Ascending aorta (tissue), 2 donors: ENCODE measurements at regions not wholly inside any gene's neighbourhood (a gene's known extent, or its start where the extent isn't known, plus 50 kb on each side); places are given as distances from the start of the nearest gene placed in this dataset.

ENCODE experiments used
- DNase-seq, 2 donors: peaks; one replicate each; pipeline ENCODE4 v3.0.0-alpha.2; 2019; ENCODE audit warnings: low spot score in 2 of 2
- H3K27ac ChIP-seq, 2 donors: fragments of 200-600 bp; sonication (generic); one replicate each; pipeline ENCODE4 v1.5.1; 2016 to 2017; ENCODE audit warnings: mild to moderate bottlenecking in 1 of 2
- H3K27me3 ChIP-seq: fragments of 200-600 bp; sonication (generic); one replicate; pipeline ENCODE4 v1.5.1; 2017
- H3K36me3 ChIP-seq, 2 donors: fragments of 200-600 bp; sonication (generic); one replicate each; pipeline ENCODE4 v1.5.1; 2016
- H3K4me1 ChIP-seq, 2 donors: fragments of 200-600 bp; sonication (generic); one replicate each; pipeline ENCODE4 v1.5.1; 2016 to 2017; ENCODE audit warnings: mild to moderate bottlenecking in 1 of 2
- H3K4me3 ChIP-seq, 2 donors: fragments of 200-600 bp; sonication (generic); one replicate each; pipeline ENCODE4 v1.5.1; 2016 to 2017; ENCODE audit warnings: mild to moderate bottlenecking in 1 of 2
- H3K9me3 ChIP-seq, 2 donors: fragments of 200-600 bp; sonication (generic); one replicate each; pipeline ENCODE4 v1.5.1; 2016
- CTCF ChIP-seq, 3 experiments: fragments of 200-600 bp in 2 of 3; fragments of 450-650 bp in 1 of 3; sonication (generic) in 2 of 3; IDR thresholded peaks; one replicate each; pipeline ENCODE4 v1.5.1; 2016 to 2019; ENCODE audit warnings: antibody characterized with exemption in 3 of 3, mild to moderate bottlenecking in 1 of 3, moderate library complexity in 1 of 3
- intact Hi-C: fragments of 100-400 bp; cut with DNase I; formaldehyde crosslinking; loops from one replicate; pipeline ENCODE4 v1.15.1; 2023

GRCh38 chr11:114982141-114982540 is 303.8 kb downstream of the NXPE2 start:
- no peaks in the 10 kb centered on the region for H3K4me1 ChIP-seq
- no peak for TF ChIP-seq CTCF (IDR thresholded peaks at IDR 0.05)
- no peak overlapping the region for H3K27ac ChIP-seq
- H3K27me3 ChIP-seq: no peaks in the 10 kb centered on the region
- H3K9me3 ChIP-seq: no peaks in the 10 kb centered on the region
- H3K4me3 ChIP-seq: no peak overlapping the region
- H3K36me3 ChIP-seq: no peaks in the 10 kb centered on the region
- no peak for DNase-seq
- intact Hi-C loops: no loop called here

GRCh38 chr11:114984611-114985163 is 306.4 kb downstream of the NXPE2 start:
- H3K27ac ChIP-seq: no peak overlapping the region
- DNase-seq: no peak
- no peaks in the 10 kb centered on the region for H3K36me3 ChIP-seq
- no peaks in the 10 kb centered on the region for H3K4me1 ChIP-seq
- H3K9me3 ChIP-seq: no peaks in the 10 kb centered on the region
- intact Hi-C loops: no loop called here
- no peak for TF ChIP-seq CTCF (IDR thresholded peaks at IDR 0.05)
- H3K27me3 ChIP-seq: no peaks in the 10 kb centered on the region
- no peak overlapping the region for H3K4me3 ChIP-seq

- DNase-seq: no peak
- Histone ChIP-seq H3K4me1 (no peaks in the 10 kb centered on the region), H3K9me3 (no peaks in the 10 kb centered on the region)
Observed at GRCh38 chr11:114986365-114986764, 308.0 kb downstream of the NXPE2 start.

GRCh38 chr11:114987186-114987760 is 308.9 kb downstream of the NXPE2 start:
- no peak for DNase-seq
- Histone ChIP-seq H3K36me3 (no peaks in the 10 kb centered on the region), H3K4me3 (no peak overlapping the region), H3K27me3 (no peaks in the 10 kb centered on the region), H3K4me1 (no peaks in the 10 kb centered on the region), H3K9me3 (no peaks in the 10 kb centered on the region), H3K27ac (no peak overlapping the region)
- TF ChIP-seq CTCF (IDR thresholded peaks at IDR 0.05): no peak
- intact Hi-C loops: no loop called here

More at GRCh38 chr11:114986365-114986764, 308.0 kb downstream of the NXPE2 start:
- H3K27me3 ChIP-seq: no peaks in the 10 kb centered on the region
- no peak overlapping the region for H3K4me3 ChIP-seq
- TF ChIP-seq CTCF (IDR thresholded peaks at IDR 0.05): no peak
- no peak overlapping the region for H3K27ac ChIP-seq
- no peaks in the 10 kb centered on the region for H3K36me3 ChIP-seq
- intact Hi-C loops: no loop called here

- Histone ChIP-seq H3K9me3 (no peaks in the 10 kb centered on the region), H3K4me3 (no peak overlapping the region), H3K27me3 (no peaks in the 10 kb centered on the region), H3K27ac (no peak overlapping the region), H3K36me3 (no peaks in the 10 kb centered on the region), H3K4me1 (no peaks in the 10 kb centered on the region)
- intact Hi-C loops: no loop called here
- DNase-seq: no peak
- TF ChIP-seq CTCF (IDR thresholded peaks at IDR 0.05): no peak
Observed at GRCh38 chr11:114988644-114989043, 310.3 kb downstream of the NXPE2 start.

GRCh38 chr11:114989536-114989935 is 311.2 kb downstream of the NXPE2 start:
- TF ChIP-seq CTCF (IDR thresholded peaks at IDR 0.05): no peak
- no peaks in the 10 kb centered on the region for H3K36me3 ChIP-seq
- no peak overlapping the region for H3K27ac ChIP-seq
- DNase-seq: no peak
- H3K4me3 ChIP-seq: no peak overlapping the region
- H3K4me1 ChIP-seq: no peaks in the 10 kb centered on the region
- no peaks in the 10 kb centered on the region for H3K9me3 ChIP-seq
- no peaks in the 10 kb centered on the region for H3K27me3 ChIP-seq
- intact Hi-C loops: no loop called here
